Astrocyte of the cerebellum (primary cell): ENCODE measurements at regions not wholly inside any gene's neighbourhood (a gene's known extent, or its start where the extent isn't known, plus 50 kb on each side); places are given as distances from the start of the nearest gene placed in this dataset.

Experiments used
- DNase-seq: peaks from one replicate; pipeline ENCODE4 v3.0.0-alpha.2; 2011; ENCODE audit warnings: low read depth
- H3K4me3 ChIP-seq: 2 replicates; pipeline ENCODE4 v1.5.1; 2011; ENCODE audit warnings: mild to moderate bottlenecking, low read depth, low read length, moderate library complexity
- in situ Hi-C: cut with HindIII; loops from 2 replicates; pipeline ENCODE4 v1.10.0; 2017; ENCODE audit warnings: low sequenced_read_pairs
- TF ChIP-seq, protein P1 (sequence below): IDR thresholded peaks from 2 replicates; pipeline ENCODE4 v1.5.1; 2012; ENCODE audit warnings: low read length, low read depth, moderate library complexity, mild to moderate bottlenecking; ENCODE audit errors: missing control alignments

- TF ChIP-seq, protein P1, sequence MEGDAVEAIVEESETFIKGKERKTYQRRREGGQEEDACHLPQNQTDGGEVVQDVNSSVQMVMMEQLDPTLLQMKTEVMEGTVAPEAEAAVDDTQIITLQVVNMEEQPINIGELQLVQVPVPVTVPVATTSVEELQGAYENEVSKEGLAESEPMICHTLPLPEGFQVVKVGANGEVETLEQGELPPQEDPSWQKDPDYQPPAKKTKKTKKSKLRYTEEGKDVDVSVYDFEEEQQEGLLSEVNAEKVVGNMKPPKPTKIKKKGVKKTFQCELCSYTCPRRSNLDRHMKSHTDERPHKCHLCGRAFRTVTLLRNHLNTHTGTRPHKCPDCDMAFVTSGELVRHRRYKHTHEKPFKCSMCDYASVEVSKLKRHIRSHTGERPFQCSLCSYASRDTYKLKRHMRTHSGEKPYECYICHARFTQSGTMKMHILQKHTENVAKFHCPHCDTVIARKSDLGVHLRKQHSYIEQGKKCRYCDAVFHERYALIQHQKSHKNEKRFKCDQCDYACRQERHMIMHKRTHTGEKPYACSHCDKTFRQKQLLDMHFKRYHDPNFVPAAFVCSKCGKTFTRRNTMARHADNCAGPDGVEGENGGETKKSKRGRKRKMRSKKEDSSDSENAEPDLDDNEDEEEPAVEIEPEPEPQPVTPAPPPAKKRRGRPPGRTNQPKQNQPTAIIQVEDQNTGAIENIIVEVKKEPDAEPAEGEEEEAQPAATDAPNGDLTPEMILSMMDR = no peak
- DNase-seq = no peak
- in situ Hi-C loops = no loop called here
- H3K4me3 ChIP-seq = no peak overlapping the region
Measured at GRCh38 chr7:136030330-136030729, 53.2 kb upstream of the MTPN start.

- no peak overlapping the region for H3K4me3 ChIP-seq
- TF ChIP-seq, protein P1 = no peak
- no peak for DNase-seq
- in situ Hi-C loops = no loop called here
Measured at GRCh38 chr7:136027160-136027559, 50.0 kb upstream of the MTPN start.
